GM18502 (cell line): ENCODE measurements at regions not wholly inside any gene's neighbourhood (a gene's known extent, or its start where the extent isn't known, plus 50 kb on each side); places are given as distances from the start of the nearest gene placed in this dataset.
A peak's percentile ranks its signal among the peaks of the same experiment; 100 is the strongest.

Experiments
- ATAC-seq: cut with Tn5 transposase; IDR thresholded peaks from one replicate; pipeline ENCODE4 v1.9.1; 2021; ENCODE audit warnings: mild to moderate bottlenecking; ENCODE audit not compliant: unreplicated experiment, poor library complexity

DNA sequence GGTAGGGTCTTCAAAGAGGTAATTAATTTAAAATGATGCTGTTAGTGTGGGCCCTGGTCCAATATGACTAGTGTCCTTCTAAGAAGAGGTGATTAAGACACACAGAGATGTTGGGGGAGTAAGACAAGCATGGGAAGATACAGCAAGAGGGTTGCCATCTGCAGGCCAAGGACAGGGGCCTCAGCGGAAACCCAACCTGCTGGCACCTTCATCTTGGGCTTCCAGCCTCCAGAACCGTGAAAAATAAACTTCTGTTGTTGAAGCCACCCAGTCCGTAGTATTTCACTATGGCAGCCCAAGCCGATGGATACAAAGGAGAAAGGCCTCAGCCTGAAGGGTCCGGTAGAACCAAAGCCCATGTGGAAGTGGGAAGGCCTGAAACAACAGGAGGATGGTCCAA lies 161.7 kb upstream of the UBE2E1 start:
- no peak for ATAC-seq

DNA sequence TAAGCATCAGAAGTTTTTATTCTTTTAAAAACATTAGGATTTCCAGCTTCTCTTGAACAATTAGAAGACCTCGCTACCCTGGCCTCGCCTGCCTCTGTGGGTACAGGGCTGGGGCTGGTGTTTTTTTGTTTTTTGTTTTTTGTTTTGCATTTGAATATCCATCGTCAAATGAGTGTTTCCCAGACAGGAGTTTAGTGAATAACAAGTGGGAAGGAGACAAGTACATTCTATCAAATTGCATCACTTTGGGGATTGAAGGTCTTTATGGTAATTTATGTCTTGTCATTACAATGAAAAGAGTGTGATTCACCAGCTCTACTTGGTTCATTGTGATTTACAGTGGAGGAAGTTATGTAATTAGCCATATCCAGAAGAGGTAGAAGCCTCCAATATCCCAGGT lies 161.1 kb upstream of the UBE2E1 start:
- ATAC-seq: no peak

DNA sequence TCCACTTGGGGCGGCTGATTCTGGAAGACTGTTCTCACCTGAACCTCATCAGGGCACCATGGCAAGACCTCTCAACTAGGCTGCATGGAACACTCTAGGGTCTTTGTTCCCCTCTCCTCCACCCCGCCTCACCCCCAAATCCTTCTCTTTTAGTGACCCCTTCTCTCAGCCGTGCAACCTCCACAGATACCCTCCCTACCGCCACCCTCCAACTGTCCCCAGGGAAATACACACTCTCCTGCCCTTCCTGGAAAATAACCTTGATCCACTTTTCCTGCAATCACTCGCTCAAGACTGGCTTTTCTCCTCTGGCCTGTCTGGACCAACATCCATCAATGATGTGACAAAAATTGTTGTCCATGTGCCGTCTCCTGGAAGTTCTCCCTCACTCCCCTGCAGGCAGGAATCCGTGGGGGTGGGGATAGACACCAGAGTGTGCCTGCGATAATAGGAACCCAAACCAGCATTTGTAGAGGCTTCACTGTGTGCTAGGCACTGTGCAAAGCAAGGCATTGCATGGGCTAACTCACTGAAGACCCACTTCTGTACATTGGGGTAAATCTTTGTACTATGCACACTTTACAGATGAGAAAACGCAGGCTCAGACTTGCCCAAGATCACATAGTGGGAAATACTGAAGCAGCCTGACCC lies 160.1 kb upstream of the UBE2E1 start:
- ATAC-seq: no peak

DNA sequence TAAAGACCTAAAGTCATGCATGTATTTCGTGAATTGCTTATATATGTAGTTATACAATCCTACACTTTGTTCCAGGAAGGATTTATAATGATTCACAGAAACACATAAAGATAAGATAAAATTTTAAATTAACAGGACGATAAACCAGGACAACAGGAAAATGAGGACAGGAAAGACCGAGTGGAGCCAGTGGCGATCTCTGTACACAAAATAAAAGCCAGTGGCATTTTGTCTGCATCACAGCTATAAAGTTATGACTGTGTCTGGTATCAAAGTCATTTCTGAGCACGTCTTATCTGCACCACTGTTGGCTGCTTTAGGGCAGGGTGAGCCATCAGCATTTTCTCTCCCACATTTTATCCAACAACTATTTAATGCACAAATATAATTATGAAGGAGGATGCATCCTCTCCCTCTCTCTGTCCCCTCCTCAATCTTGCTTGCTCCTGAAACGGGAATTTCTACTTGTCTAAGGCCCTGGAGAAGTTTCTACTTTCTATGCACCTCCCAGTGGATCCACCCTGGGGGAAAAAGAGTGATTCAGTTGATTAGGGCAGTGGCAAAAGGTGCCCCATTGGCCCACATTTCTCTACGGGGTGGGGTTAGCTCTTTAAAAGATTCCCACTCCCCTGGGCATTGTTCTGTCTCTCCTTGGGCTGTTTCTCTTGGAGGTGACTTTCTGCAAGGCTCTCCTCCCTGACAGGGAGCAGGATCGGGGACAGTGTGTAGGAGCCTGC lies 159.4 kb upstream of the UBE2E1 start:
- no peak for ATAC-seq

DNA sequence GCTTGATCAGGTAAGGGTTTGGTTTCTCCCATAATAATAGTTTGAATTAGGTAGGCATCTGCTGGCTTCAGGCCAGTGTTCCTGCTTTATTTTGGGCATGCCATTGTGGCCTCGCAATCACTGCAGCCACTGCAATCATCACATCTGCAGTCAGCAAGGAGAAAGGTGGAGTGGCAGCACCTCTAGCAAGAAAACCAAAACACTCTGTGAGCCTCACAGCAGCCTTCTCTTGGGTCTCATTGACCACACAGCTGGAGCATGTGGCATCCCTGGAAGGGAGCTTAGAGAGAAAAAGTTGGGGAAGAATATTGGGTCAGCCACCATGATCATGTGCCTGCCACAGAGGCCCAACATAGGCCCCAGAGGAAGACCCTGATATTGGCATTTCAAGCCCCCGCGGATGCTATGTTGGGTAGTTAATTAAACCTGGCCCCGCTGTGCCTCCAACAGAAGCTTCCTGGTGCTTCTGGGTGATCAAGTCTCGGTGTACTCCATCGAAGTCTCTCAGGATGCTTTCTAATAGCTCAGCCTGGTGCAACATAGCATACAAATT lies 158.0 kb upstream of the UBE2E1 start:
- ATAC-seq: no peak

DNA sequence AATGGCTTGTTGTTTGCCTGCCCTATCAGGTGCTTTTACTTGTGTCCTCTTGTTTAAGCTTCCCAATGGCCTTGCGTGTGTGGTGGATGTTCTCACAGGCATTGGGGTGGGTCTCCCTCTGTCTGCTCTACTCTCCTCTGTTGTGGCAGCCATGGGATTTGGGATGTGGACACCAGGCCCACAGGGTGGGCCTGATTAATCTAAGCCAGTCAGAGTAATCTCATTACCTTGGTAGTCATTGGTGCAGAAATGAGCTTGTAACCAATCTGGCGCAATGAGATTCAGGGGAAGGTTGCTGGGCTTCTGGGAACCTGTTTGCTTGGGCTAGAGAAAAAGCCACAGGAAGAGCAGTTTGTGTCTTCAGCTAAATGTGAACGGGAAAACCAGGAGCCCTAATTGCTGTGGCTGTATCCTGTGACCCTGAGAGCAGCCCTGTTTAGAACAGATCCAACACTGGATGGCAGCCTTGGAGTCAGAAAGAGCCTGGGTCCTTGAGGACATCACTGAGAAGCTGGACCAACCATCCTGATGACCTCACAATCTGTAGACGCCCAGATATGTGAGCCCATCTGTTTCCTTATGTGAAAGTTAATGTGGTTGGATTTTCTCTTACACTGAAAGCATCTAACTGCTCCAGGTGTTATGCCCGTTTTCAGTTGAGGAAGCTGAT lies 157.3 kb upstream of the UBE2E1 start:
- ATAC-seq: no peak

DNA sequence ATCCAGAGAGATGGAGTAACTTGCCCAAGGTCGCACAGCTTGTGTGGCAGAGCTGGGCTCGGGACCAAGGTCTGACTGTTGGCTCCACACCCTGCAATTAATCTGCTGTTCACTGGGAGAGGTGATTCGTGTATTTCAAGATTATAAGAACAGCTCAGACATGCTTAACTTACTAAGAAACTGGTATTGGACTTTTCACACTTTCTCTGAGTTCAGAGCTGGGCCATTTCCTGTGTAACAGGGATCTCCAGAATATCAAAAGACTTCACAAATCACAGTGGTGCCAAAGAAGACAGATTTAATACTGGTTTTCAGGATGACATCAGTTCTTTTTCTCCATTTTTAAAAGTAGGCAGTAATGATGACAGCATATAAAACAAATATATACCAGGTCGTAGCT lies 156.8 kb upstream of the UBE2E1 start:
- no peak for ATAC-seq

DNA sequence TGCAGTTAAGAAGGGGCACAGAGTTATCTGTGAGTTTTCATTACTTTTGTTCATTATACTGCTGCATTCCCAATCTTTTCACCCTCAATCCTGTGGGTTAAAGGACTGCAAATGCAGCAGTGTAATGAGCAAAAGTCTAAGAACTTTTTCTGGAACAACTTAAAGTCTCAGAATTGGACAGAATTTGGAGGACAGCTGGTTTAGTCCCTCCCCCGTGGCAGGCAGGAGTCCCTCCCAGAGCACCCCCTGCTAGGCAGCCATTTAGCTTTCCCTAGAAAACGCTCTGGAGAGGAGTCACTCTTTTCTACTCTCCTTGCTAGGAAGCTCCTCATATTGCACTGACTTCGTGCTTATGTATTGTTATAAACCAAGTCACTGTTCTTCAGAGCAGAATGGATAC lies 156.3 kb upstream of the UBE2E1 start:
- no peak for ATAC-seq

DNA sequence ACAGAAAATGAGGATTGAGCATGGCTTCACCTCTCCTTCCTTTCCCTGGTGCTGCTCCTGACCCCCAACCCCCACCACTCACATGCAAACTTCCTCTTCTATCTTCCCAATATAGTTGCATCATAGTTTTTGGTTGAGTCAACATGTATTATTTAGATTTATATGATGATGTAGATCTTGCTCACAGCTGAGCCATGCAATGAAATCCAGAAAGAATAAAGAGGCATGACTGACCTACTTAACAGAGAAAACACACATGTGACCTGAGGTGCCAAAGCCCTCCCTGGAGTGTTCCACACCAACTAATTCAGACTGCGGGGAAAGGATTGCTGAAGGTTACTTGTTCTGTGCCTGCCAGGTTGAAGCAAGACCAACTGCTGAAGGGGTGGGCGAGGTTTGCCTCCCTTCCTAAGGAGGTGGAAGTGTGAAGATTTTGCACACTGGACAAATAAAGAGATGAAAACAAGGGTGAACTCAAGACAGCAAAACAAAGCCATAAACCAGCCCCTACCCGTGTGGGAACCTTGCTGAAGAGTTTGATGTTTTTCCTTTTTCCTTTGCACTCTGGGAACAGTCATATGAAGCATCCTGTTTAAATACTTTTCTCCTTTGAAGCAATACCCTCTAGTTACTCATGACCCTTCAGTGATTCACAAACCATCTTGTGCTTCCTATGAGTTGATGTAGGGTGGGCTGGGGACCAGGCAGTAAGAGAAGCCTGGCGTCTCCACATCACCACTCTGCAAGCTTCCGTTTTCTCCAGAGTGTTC lies 155.2 kb upstream of the UBE2E1 start:
- no peak for ATAC-seq

DNA sequence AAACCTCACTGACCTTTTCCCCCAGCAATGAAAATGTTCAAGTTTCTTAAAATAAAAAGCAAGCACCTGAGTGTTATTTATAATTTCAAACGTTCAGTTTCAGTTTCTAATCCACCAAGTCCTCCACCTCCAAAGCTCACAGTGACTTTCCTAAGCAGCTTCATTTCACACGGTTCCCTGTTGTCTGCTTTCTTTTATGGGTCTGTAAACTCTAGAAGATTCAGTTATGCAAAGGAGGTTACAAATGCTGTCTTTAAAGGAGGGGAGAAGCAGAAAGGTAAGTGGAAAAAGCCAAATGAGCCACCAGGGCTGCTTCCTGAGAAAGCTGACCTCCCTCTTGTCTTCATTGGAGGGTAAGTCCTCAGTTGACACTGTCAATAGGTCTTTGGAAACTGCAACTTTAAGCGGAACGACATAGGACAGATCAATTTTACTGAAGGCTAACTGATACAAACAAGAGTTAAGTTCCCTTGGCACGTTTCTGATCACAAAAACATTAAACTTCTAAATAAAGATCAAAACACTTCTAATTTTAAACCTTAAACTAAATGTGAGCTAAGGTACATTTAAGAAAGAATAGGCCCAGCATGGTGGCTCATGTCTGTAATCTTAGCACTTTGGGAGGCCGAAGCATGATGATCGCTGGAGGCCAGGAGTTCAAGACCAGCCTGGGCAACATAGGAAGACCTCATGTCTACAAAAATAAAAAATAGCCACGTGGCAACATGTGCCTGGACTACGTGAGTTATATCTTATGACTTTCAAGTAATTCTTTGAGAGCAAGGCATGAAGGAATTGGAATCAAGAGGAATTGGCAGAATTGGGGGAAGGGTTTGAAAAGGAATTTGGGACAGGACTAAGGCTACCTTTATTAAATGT lies 151.9 kb upstream of the UBE2E1 start:
- peak; percentile 95 for ATAC-seq

DNA sequence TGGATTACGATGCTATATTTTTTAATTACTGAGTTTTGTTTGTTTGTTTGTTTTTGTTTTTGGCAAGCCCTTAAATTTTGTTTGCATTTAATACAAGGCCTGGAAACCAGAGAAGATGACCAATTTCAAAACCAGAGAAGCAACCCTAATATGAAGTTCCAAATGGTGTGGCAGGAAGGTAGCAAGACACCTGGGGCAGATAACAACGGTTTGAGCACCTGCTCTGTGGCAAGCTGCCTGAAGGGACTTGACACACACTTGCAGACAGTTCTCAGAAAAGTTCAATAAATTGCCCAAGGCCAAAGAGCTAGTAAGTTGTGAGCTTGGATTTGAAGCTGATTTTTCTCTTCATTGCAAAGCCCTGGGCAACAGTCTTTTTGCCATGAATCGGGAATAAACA lies 151.2 kb upstream of the UBE2E1 start:
- ATAC-seq: peak; percentile 31

DNA sequence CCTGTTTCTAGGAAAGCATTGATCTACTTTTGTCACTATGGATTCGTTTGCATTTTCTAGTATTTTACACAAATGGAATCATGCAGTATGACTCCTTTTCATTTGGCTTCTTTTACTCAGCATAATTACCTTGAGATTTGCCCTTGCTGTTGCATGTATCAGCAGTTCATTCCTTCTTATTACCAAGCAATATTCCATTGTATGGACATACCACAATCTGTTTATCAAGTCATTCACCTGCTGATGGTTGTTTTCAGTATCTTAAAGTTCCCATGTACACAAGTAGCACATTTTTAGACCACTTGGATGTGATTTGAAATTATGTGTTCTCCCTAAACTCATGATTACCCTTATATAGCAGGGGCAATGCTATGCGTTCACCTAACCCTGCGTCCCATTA lies 150.0 kb upstream of the UBE2E1 start:
- no peak for ATAC-seq

DNA sequence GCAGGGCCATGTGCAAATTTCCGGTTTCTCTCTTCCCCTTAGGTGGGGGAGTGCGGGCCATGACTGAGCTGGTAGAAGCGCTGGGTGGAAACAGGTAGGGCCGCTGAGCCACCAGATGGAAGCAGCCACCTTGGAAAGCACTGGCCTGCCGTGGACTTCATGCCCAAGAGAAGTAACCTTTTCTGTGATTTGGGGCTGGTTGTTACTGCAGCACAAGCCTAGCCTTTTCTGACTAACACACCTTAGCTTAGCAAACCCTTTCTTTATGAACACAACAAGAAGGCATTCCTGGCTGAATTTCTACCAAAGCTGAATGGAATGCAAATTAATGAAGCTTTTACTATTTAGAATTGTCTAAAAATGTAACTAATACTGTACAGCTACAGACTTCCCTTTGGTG lies 149.6 kb upstream of the UBE2E1 start:
- no peak for ATAC-seq

DNA sequence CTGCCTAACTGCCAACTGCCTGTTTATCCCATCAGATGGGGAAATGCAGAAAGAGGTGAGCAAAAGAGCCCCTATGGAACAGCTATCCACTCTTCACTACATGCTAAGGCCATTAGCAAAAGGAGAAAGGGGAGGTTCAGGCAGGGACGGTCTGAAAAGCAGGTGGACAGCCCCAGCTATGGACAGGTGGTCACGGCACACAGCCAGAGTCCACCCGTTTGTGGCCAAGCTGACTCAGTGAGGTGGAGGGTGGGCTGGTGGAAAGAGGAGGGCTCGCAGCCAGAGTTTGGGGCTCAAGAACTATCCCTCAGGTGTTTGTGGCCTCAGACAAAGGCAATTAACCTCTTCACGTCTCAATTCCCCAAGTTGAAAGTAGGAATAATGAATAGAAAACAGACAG lies 148.9 kb upstream of the UBE2E1 start:
- no peak for ATAC-seq

DNA sequence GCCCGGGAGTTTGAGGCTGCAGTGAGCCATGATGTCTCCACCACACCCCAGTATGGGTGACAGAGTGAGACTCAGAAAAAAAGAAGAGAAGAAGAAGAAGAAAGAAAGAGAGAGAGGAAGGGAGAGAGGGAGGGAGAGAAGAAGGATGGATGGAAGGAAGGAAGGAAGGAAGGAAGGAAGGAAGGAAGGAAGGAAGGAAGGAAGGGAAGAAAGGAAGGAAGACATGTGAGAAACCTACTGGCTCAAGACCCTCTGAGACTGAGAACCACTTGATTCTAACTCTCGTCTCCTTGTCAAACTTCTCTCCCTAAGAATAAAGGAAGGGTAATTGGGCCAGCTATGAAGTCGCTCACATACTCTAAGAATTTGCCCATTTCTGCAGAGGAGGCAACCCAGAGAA lies 148.1 kb upstream of the UBE2E1 start:
- ATAC-seq: no peak

DNA sequence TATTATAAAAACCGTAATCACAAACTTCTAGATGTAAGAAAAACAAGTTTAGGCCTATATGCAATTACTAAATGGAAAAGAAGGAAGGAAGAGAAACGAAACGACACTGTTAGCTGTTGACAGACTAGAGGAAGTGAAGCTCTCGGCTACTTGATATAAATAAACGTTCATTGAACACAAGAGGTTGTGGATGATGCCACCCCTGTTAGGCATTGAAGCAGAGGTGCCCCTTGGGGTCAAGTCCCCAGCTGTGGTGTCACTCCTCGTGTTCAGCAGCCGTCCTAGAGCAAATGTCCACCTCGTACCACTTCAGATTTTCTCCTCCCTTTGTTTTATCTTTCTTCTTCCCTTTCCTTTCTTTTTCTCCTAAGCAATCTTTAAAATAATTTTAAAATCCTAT lies 146.5 kb upstream of the UBE2E1 start:
- ATAC-seq: peak; percentile 64

DNA sequence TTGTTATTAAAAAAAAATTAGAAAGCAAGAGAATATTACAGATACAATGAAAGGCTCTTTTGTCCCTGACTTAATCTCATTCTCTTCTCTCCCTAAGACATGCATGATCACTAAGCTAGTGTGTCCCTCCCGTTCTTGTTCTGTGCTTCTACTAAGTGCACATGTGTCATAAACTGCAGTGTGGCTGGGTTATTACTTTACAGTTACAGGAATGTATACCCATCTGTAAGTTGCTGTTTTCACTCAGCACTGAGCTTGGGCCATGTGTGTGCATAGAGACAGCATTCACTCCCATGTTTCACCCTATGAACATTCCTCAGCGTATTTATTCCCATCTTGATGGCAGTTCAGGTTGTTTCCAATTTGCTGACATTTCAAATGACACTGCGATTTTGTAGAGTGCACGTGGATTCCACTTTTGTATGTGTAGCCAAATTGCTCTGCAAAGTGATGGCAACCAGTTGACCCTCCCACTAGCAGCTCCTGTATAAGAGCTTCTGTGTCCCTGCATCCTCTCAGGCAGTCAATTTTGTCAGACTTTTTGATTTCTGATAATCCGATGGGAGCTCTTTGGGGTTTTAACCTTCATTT lies 145.8 kb upstream of the UBE2E1 start:
- no peak for ATAC-seq

DNA sequence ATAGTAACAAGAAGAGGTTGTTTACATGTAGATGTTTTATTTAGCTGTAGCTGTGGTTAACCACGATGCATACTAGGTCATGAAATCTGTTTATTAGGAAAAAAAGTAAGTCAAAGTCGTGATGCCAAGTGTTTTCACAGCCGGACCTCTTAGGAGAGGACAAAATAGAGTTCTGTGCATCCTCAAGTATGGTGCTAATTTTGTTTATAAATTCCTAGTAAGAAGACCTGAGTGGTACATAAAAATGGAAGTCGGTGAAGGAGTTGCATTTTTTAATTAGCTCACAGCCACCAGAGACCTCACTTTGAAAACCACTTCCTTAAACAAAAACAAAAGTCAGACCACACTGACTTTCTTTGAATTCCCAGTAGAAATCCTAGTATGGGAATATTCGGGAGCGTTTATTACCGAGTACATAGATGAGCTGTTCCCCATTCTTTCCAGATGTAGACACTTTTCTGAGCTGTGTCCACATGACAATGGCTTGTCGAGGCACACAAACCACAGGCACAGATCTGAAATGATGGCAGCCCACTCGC lies 143.6 kb upstream of the UBE2E1 start:
- no peak for ATAC-seq

DNA sequence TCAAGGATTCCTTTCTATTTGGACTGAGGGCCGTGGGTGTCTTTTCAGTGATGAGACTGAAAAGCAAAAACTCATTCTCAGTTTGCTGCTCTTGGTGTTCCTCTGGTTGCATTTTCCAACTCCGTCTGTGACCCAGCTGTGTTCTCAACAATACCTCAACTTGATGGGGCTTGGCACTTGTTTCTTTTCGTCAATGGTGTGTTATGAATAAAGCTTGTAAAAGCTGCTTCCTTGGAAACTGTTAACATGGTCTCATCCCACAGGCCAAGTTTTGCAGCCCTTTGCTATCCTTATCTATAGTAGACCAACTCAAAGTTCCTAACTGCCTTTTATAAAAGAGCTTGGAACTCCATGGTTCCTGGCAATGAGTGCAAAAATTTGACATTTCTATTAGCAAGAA lies 142.5 kb upstream of the UBE2E1 start:
- ATAC-seq: no peak
